Activated CD8-positive, alpha-beta memory T cell treated with anti-CD3 and anti-CD28 coated beads, Interleukin-2, amount 50 U/mL, for 24 hours (primary cell): ENCODE measurements at regions not wholly inside any gene's neighbourhood (a gene's known extent, or its start where the extent isn't known, plus 50 kb on each side); places are given as distances from the start of the nearest gene placed in this dataset.

Source experiments
- DNase-seq: peaks from one replicate; pipeline ENCODE4 v3.0.0-alpha.2; 2020; ENCODE audit errors: extremely low read depth

GRCh38 chr16:86865851-86866662 is 287.7 kb downstream of the FOXL1 start:
- no peak for DNase-seq

- no peak for DNase-seq
Observed at GRCh38 chr16:86866986-86867722, 288.8 kb downstream of the FOXL1 start.

GRCh38 chr16:86868070-86868469 is 289.7 kb downstream of the FOXL1 start:
- DNase-seq = no peak

- no peak for DNase-seq
Observed at GRCh38 chr16:86868786-86869185, 290.4 kb downstream of the FOXL1 start.

GRCh38 chr16:86869288-86870022 is 291.1 kb downstream of the FOXL1 start:
- DNase-seq = no peak

GRCh38 chr16:86870380-86870779 is 292.0 kb downstream of the FOXL1 start:
- DNase-seq = no peak

DNA sequence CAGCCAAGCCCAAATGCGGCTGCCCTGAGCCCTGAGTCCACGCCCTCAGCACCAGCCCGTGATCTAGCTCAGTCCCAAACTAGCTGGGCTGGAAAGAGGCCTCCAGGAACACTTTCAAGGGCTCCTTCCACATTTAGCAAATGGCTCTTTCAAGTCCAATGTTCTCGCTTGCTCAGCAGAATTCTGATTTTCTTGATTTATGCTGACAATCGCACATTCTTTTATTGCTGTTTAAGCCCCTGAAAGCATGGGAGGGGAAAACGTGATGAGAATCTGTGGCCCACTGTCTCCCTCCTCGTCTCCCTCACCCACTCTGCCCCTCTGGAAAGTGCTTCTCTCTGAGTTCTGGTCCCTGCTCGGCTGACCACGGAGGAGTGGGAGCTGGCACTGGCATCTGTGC is 293.8 kb downstream of the FOXL1 start:
- no peak for DNase-seq

- no peak for DNase-seq
Observed at GRCh38 chr16:86872833-86873232, 294.5 kb downstream of the FOXL1 start.

DNA sequence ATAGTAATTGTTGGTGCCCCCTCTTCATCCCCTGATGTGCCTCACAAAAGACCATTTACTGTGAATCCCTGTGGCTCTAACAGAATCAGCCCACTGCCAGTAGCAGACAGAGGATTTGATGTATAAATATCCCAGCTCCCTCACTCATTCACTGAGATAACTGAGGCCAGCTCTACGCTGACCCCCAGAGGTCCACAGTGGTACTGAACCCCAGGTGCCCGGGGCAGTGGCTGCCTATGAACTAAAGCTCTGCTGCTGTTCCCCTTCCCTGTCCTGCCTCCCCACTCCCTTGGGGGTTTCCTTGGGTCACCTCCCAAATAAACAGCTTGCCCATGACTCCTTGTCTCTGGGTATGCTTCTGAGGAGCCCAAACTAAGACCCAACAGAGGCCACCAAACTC is 295.8 kb downstream of the FOXL1 start:
- no peak for DNase-seq

DNA sequence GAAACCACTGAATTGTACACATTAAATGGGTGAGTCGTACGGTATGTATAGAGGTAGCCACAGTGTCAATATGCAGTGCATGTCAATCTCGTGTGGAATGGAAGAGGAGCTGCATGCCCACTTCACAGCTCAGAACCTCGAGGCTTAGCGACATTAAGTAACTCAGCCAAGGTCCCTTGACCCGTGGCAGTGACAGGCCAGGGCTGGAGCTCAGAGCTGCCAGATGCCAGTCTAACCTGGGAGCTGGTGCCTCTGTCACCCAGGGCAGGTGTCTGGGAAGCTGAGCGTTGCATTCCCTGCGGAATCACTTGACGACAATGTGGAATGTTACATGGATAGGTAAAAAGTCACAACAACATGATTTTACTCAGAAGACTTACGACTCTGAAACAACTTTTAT is 298.1 kb downstream of the FOXL1 start:
- no peak for DNase-seq

- DNase-seq = no peak
Observed at GRCh38 chr16:86877108-86877507, 298.8 kb downstream of the FOXL1 start.

- no peak for DNase-seq
Observed at GRCh38 chr16:86877835-86878234, 299.5 kb downstream of the FOXL1 start.

DNA sequence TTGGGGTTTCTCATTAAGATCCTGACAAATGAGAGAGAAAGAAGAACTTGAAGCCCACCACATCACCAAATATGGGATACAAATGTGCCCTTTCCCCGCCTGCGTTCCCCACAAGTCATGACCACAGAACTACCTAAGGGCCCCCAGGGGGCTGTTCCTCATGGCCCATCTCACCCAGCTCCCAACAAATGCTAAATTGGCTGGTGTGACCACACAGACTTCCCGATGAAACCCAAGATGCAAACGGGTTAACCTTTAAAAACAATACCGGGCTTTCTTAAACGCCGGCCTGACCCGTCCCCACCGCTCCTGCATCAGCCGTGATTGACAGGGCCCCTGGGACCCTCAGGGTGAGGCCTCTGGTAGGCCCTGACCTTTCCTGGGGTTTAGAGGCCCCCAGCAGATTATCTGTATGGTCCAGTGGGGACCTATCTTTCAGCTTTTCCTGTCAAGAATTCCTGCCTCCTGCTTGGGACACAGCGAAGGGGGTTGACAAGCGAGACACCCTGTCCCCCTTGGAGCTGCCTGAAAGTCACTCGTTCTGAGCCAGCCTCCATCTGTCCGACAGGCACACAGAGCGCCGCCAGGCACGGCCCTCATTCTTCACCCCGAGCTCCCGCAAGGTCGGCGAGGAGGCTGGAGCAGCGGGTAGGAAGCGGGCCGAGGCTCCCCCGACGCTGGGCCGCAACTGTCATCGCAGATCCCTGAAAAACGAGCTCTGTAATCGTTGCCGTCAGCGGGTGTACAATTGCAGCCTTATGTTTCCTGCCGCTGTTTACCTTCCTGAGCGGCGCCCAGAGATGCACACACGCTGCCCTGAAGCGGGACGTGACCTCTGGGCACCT is 300.1 kb downstream of the FOXL1 start:
- DNase-seq = no peak

GRCh38 chr16:86879268-86879667 is 300.9 kb downstream of the FOXL1 start:
- no peak for DNase-seq

DNA sequence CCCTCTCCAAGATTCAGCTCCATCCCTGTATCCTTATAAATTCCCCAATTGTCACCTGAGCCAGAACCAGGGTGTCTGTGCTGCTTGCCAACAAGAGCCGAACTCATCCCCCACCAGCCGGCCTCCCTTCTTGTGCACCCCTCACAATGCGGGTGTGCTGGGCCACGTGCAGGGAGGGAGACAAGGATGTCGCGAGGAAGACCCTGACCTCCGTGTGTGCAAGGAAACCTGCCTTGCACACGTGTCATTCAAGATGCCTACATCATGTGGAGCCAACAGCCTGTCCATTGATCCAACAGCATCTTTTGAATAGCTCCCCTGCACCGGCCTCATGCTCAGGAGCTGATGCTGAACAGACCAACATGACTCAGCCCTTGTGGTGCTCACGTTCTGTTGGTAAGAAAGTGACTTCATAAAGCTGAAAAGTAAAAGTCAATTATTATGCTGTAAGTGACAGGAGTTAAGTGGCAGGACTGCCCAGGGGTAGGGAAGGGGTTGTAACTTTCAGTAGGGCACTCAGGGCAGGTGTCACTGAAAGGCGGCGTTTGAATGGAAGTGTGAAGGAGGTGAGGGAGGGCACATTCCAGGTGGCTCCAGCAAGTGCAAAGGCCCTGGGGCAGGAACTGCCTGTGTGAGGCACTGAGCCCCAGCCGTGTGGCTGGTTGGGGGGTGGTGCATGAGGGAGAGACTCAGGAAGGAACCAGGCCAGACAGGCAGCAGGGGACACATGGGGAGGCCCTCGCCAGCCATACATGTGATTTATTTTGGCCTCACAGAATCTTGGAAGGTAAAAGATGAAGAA is 302.2 kb downstream of the FOXL1 start:
- DNase-seq = no peak

GRCh38 chr16:86881118-86881510 is 302.8 kb downstream of the FOXL1 start:
- DNase-seq = no peak

GRCh38 chr16:86881861-86882273 is 303.5 kb downstream of the FOXL1 start:
- DNase-seq = no peak

GRCh38 chr16:86882586-86883280 is 304.4 kb downstream of the FOXL1 start:
- DNase-seq = no peak

GRCh38 chr16:86883583-86884389 is 305.4 kb downstream of the FOXL1 start:
- no peak for DNase-seq

DNA sequence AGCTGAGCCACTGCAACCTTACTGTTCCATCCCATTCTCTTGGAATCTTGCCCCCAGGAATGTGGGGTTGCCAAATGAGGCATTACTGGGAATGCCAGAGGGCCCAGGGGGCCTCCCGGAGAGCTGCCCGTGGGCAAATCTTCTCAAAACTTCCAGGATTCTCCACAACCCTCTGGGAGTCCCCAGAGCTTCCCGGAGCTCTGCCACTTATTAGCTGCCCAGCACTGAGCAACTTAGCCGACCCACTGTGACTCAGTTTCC is 306.0 kb downstream of the FOXL1 start:
- DNase-seq = no peak
